CD14-positive monocyte (primary cell): ENCODE measurements at regions not wholly inside any gene's neighbourhood (a gene's known extent, or its start where the extent isn't known, plus 50 kb on each side); places are given as distances from the start of the nearest gene placed in this dataset.

Source experiments
- DNase-seq, 3 donors: peaks; one replicate each; pipeline ENCODE4 v3.0.0-alpha.2; 2011 to 2022
- H2AFZ ChIP-seq: 2 replicates; pipeline ENCODE4 v1.6.0; 2012; ENCODE audit warnings: mild to moderate bottlenecking, low read depth, low read length, inconsistent platforms; ENCODE audit not compliant: insufficient read depth, poor library complexity, severe bottlenecking
- H3K27ac ChIP-seq, 2 donors: 1 replicate in 1 of 2; 2 replicates in 1 of 2; pipeline ENCODE4 v1.5.1; 2012 to 2013; ENCODE audit warnings: low read length in 2 of 2, control low read depth in 1 of 2, inconsistent platforms in 1 of 2, low read depth in 1 of 2, mild to moderate bottlenecking in 1 of 2
- H3K27me3 ChIP-seq, 2 donors: one replicate each; pipeline versions ENCODE4 v1.6.0 to v1.6.1; 2011 to 2013; ENCODE audit warnings: low read length in 2 of 2; ENCODE audit not compliant: control insufficient read depth in 2 of 2, insufficient read depth in 2 of 2
- H3K36me3 ChIP-seq, 2 donors: replicated peaks in 1 of 2; 1 replicate in 1 of 2; 2 replicates in 1 of 2; pipeline versions ENCODE4 v1.5.1 to v1.6.1; 2012 to 2013; ENCODE audit warnings: low read length in 2 of 2, control low read depth in 1 of 2, inconsistent platforms in 1 of 2, mild to moderate bottlenecking in 1 of 2; ENCODE audit not compliant: insufficient read depth in 2 of 2, control insufficient read depth in 1 of 2
- H3K4me1 ChIP-seq, 2 donors: 1 replicate in 1 of 2; 2 replicates in 1 of 2; pipeline versions ENCODE4 v1.5.1 to v1.6.1; 2012 to 2013; ENCODE audit warnings: low read length in 2 of 2, control low read depth in 1 of 2, inconsistent platforms in 1 of 2, mild to moderate bottlenecking in 1 of 2, moderate library complexity in 1 of 2; ENCODE audit not compliant: insufficient read depth in 2 of 2, control insufficient read depth in 1 of 2
- H3K4me2 ChIP-seq: replicated peaks from 2 replicates; pipeline ENCODE3; 2012; ENCODE audit warnings: low read length, moderate library complexity, mild to moderate bottlenecking; ENCODE audit not compliant: poor library complexity, severe bottlenecking; ENCODE audit errors: extremely low read depth
- H3K4me3 ChIP-seq, 3 experiments: fragments of 200-600 bp in 1 of 3; sonication (generic) in 1 of 3; replicated peaks in 1 of 3; 1 replicate in 2 of 3; 2 replicates in 1 of 3; pipeline ENCODE4 v1.5.1; 2011 to 2013; ENCODE audit warnings: low read length in 3 of 3, mild to moderate bottlenecking in 3 of 3, control low read depth in 2 of 3, low read depth in 2 of 3, inconsistent platforms in 1 of 3, moderate library complexity in 1 of 3
- H3K79me2 ChIP-seq: 2 replicates; pipeline ENCODE4 v1.6.0; 2012; ENCODE audit warnings: mild to moderate bottlenecking, control low read depth, inconsistent platforms, low read length, moderate library complexity; ENCODE audit not compliant: insufficient read depth
- H3K9ac ChIP-seq: 2 replicates; pipeline ENCODE4 v1.6.0; 2017; ENCODE audit warnings: low read length, mild to moderate bottlenecking; ENCODE audit not compliant: insufficient read depth, poor library complexity, severe bottlenecking
- H3K9me3 ChIP-seq, 2 donors: replicated peaks in 1 of 2; 1 replicate in 1 of 2; 2 replicates in 1 of 2; pipeline versions ENCODE4 v1.5.1 to v1.6.1; 2012 to 2013; ENCODE audit warnings: low read length in 2 of 2, control low read depth in 1 of 2; ENCODE audit not compliant: control insufficient read depth in 1 of 2, insufficient read depth in 1 of 2
- H4K20me1 ChIP-seq: 2 replicates; pipeline ENCODE4 v1.6.0; 2012; ENCODE audit warnings: mild to moderate bottlenecking, low read length, control low read depth, moderate library complexity; ENCODE audit not compliant: insufficient read depth
- H3K27ac Mint-ChIP-seq, 7 donors: one replicate each; pipeline ENCODE4 v1.8.0; 2020; ENCODE audit warnings: mild to moderate bottlenecking in 7 of 7, mixed read lengths in 7 of 7, moderate library complexity in 6 of 7, inconsistent platforms in 2 of 7
- H3K27me3 Mint-ChIP-seq, 3 donors: one replicate each; pipeline ENCODE4 v1.8.0; 2021 to 2022; ENCODE audit warnings: low read depth in 3 of 3, mild to moderate bottlenecking in 3 of 3, mixed read lengths in 3 of 3, moderate library complexity in 3 of 3, inconsistent platforms in 1 of 3
- H3K36me3 Mint-ChIP-seq, 2 donors: one replicate each; pipeline ENCODE4 v1.8.0; 2020; ENCODE audit warnings: mixed read lengths in 2 of 2, inconsistent platforms in 1 of 2, mild to moderate bottlenecking in 1 of 2
- H3K4me1 Mint-ChIP-seq: one replicate; pipeline ENCODE4 v1.8.0; 2020; ENCODE audit warnings: mild to moderate bottlenecking, mixed read lengths
- H3K4me3 Mint-ChIP-seq, 2 donors: one replicate each; pipeline ENCODE4 v1.8.0; 2020; ENCODE audit warnings: mild to moderate bottlenecking in 2 of 2, mixed read lengths in 2 of 2, moderate library complexity in 1 of 2
- H3K9me3 Mint-ChIP-seq, 7 donors: one replicate each; pipeline ENCODE4 v1.8.0; 2020 to 2022; ENCODE audit warnings: mixed read lengths in 7 of 7, mild to moderate bottlenecking in 6 of 7, moderate library complexity in 6 of 7, inconsistent platforms in 2 of 7
- WGBS: methylation state at CpG from one replicate; pipeline ENCODE4 v1.1.5; 2013; ENCODE audit warnings: missing lambda C conversion rate; ENCODE audit not compliant: insufficient coverage; 5-methylcytosine and 5-hydroxymethylcytosine counted together
- intact Hi-C, 2 donors: fragments of 100-400 bp; cut with micrococcal nuclease; formaldehyde crosslinking; loops; one replicate each; pipeline versions ENCODE4 v1.15.0 to v1.15.1; 2023
- TF ChIP-seq, protein P1 (sequence below): fragments of 200-600 bp; IDR thresholded peaks from one replicate; pipeline ENCODE4 v1.8.0; 2022; ENCODE audit warnings: antibody characterized with exemption, mild to moderate bottlenecking

- DNase-seq, result no peak
- peaks cover 2% of the 10 kb centered on the region for H3K79me2 ChIP-seq
- peaks cover 56 to 81% of the 10 kb centered on the region in 2 donors for H3K4me1 ChIP-seq
- TF ChIP-seq, protein P1, sequence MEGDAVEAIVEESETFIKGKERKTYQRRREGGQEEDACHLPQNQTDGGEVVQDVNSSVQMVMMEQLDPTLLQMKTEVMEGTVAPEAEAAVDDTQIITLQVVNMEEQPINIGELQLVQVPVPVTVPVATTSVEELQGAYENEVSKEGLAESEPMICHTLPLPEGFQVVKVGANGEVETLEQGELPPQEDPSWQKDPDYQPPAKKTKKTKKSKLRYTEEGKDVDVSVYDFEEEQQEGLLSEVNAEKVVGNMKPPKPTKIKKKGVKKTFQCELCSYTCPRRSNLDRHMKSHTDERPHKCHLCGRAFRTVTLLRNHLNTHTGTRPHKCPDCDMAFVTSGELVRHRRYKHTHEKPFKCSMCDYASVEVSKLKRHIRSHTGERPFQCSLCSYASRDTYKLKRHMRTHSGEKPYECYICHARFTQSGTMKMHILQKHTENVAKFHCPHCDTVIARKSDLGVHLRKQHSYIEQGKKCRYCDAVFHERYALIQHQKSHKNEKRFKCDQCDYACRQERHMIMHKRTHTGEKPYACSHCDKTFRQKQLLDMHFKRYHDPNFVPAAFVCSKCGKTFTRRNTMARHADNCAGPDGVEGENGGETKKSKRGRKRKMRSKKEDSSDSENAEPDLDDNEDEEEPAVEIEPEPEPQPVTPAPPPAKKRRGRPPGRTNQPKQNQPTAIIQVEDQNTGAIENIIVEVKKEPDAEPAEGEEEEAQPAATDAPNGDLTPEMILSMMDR, result no peak
- H3K27ac ChIP-seq, result no peak overlapping the region
- H3K4me3 ChIP-seq, result no peak overlapping the region
- no peak overlapping the region for H2AFZ ChIP-seq
- Mint-ChIP-seq H3K9me3 (peaks cover 0 to 4% (median 0%) of the 10 kb centered on the region in 7 donors), H3K36me3 (no peaks in the 10 kb centered on the region), H3K4me3 (no peak overlapping the region), H3K27ac (peak overlapping the region in 2 of 7 donors; percentile 36 to 81), H3K4me1 (peaks cover 84% of the 10 kb centered on the region), H3K27me3 (peaks cover 0 to 1% (median 0%) of the 10 kb centered on the region in 3 donors)
- intact Hi-C loops, result loop anchor here in 1 of 2 donors (5.0 kb wide), 1 partner anchor 54 kb away; the partner anchor contains the start of gene RNF24
- no peaks in the 10 kb centered on the region for H4K20me1 ChIP-seq
- no peaks in the 10 kb centered on the region for H3K9me3 ChIP-seq
- no peaks in the 10 kb centered on the region for H3K36me3 ChIP-seq
- no peaks in the 10 kb centered on the region for H3K27me3 ChIP-seq
- no peak overlapping the region for H3K9ac ChIP-seq
- WGBS, result 92% methylated on average over 3 of the region's 5 CpGs
- no peak overlapping the region for H3K4me2 ChIP-seq
Measured at GRCh38 chr20:4071178-4071693, 55.9 kb upstream of the RNF24 start.

GRCh38 chr20:4070323-4071177 lies 55.2 kb upstream of the RNF24 start:
- intact Hi-C loops, result loop anchor here in 1 of 2 donors (5.0 kb wide), 1 partner anchor 53 kb away; the partner anchor contains the start of gene RNF24
- Histone ChIP-seq H3K4me3 (no peak overlapping the region), H3K27ac (no peak overlapping the region), H3K9ac (no peak overlapping the region), H3K79me2 (peaks cover 2% of the 10 kb centered on the region), H3K4me2 (no peak overlapping the region), H3K4me1 (peaks cover 57 to 81% of the 10 kb centered on the region in 2 donors), H3K36me3 (no peaks in the 10 kb centered on the region), H3K9me3 (no peaks in the 10 kb centered on the region), H3K27me3 (no peaks in the 10 kb centered on the region), H4K20me1 (no peaks in the 10 kb centered on the region), H2AFZ (no peak overlapping the region)
- peaks cover 0 to 1% (median 0%) of the 10 kb centered on the region in 3 donors for H3K27me3 Mint-ChIP-seq
- 90% methylated on average over 3 of the region's 3 CpGs for whole genome bisulfite sequencing
- no peak for DNase-seq
- H3K4me1 Mint-ChIP-seq, result peaks cover 84% of the 10 kb centered on the region
- no peak overlapping the region for H3K4me3 Mint-ChIP-seq
- peak overlapping the region in 1 of 7 donors; percentile 36 for H3K27ac Mint-ChIP-seq
- TF ChIP-seq, protein P1, result no peak
- H3K9me3 Mint-ChIP-seq, result peaks cover 0 to 4% (median 0%) of the 10 kb centered on the region in 7 donors
- no peaks in the 10 kb centered on the region for H3K36me3 Mint-ChIP-seq
